ENCODE measurements at regions not wholly inside any gene's neighbourhood (a gene's known extent, or its start where the extent isn't known, plus 50 kb on each side); places are given as distances from the start of the nearest gene placed in this dataset.

GRCh38 chr3:105923140-105923539 lies 54.3 kb upstream of the CBLB start:
- intact Hi-C loops (cut with DNase I) = no loop called here
- DNase-seq = no peak

- intact Hi-C loops (cut with DNase I) = no loop called here
- DNase-seq = no peak
These were observed 58.9 kb upstream of the CBLB start for GRCh38 chr3:105927741-105928140.

- intact Hi-C loops (cut with DNase I) = no loop called here
- no peak for DNase-seq
These were observed 61.9 kb upstream of the CBLB start for GRCh38 chr3:105930733-105931132.

- intact Hi-C loops (cut with DNase I) = no loop called here
- DNase-seq = no peak
These were observed 62.7 kb upstream of the CBLB start for GRCh38 chr3:105931500-105931899.

GRCh38 chr3:105933871-105934270 lies 65.1 kb upstream of the CBLB start:
- intact Hi-C loops (cut with DNase I) = no loop called here
- no peak for DNase-seq

- DNase-seq = no peak
- intact Hi-C loops (cut with DNase I) = no loop called here
These were observed 69.3 kb upstream of the CBLB start for GRCh38 chr3:105938101-105938500.

GRCh38 chr3:105938806-105939205 lies 70.0 kb upstream of the CBLB start:
- DNase-seq = no peak

GRCh38 chr3:105944276-105944675 lies 75.5 kb upstream of the CBLB start:
- intact Hi-C loops (cut with DNase I) = no loop called here
- no peak for DNase-seq

More at GRCh38 chr3:105938806-105939205, 70.0 kb upstream of the CBLB start:
- intact Hi-C loops (cut with DNase I) = no loop called here

GRCh38 chr3:105944721-105945120 lies 75.9 kb upstream of the CBLB start:
- no peak for DNase-seq
- intact Hi-C loops (cut with DNase I) = no loop called here

GRCh38 chr3:105948101-105948500 lies 79.3 kb upstream of the CBLB start:
- DNase-seq = no peak
- intact Hi-C loops (cut with DNase I) = no loop called here

GRCh38 chr3:105950881-105951600 lies 82.2 kb upstream of the CBLB start:
- intact Hi-C loops (cut with DNase I) = no loop called here
- no peak for DNase-seq

GRCh38 chr3:105953831-105954230 lies 85.0 kb upstream of the CBLB start:
- DNase-seq = no peak
- intact Hi-C loops (cut with DNase I) = no loop called here

- intact Hi-C loops (cut with DNase I) = no loop called here
- DNase-seq = no peak
These were observed 87.5 kb upstream of the CBLB start for GRCh38 chr3:105956306-105956705.

- no peak for DNase-seq
These were observed 88.9 kb upstream of the CBLB start for GRCh38 chr3:105957722-105958121.

GRCh38 chr3:105958237-105959000 lies 89.6 kb upstream of the CBLB start:
- DNase-seq = no peak
- intact Hi-C loops (cut with DNase I) = no loop called here

More at GRCh38 chr3:105957722-105958121, 88.9 kb upstream of the CBLB start:
- intact Hi-C loops (cut with DNase I) = no loop called here

GRCh38 chr3:105959851-105960250 lies 91.0 kb upstream of the CBLB start:
- DNase-seq = no peak
- intact Hi-C loops (cut with DNase I) = no loop called here

GRCh38 chr3:105960381-105960780 lies 91.6 kb upstream of the CBLB start:
- no peak for DNase-seq
- intact Hi-C loops (cut with DNase I) = no loop called here

- DNase-seq = no peak
- intact Hi-C loops (cut with DNase I) = no loop called here
These were observed 94.3 kb upstream of the CBLB start for GRCh38 chr3:105963161-105963560.

GRCh38 chr3:105965384-105965783 lies 96.6 kb upstream of the CBLB start:
- no peak for DNase-seq
- intact Hi-C loops (cut with DNase I) = no loop called here

GRCh38 chr3:105967117-105967516 lies 98.3 kb upstream of the CBLB start:
- no peak for DNase-seq
- intact Hi-C loops (cut with DNase I) = no loop called here

- DNase-seq = peak in 1 of 42 donors; percentile 3
- intact Hi-C loops (cut with DNase I) = no loop called here
These were observed 101.5 kb upstream of the CBLB start for GRCh38 chr3:105970283-105970682.
